GM23338 (cell line): ENCODE measurements at regions not wholly inside any gene's neighbourhood (a gene's known extent, or its start where the extent isn't known, plus 50 kb on each side); places are given as distances from the start of the nearest gene placed in this dataset.

ENCODE experiments used
- ATAC-seq: fragments of 200-7000 bp; cut with Tn5 transposase; 3 replicates; pipeline ENCODE4 v1.9.1; 2020
- DNase-seq: peaks from one replicate; pipeline ENCODE4 v3.0.0-alpha.2; 2015; ENCODE audit warnings: low spot score
- H2AFZ ChIP-seq: fragments of 200-600 bp; sonication (generic); 2 replicates; pipeline ENCODE4 v1.8.0; 2016; ENCODE audit warnings: antibody characterized with exemption, mild to moderate bottlenecking, moderate library complexity
- H3F3A ChIP-seq: fragments of 200-600 bp; sonication (generic); replicated peaks from 2 replicates; pipeline ENCODE4 v1.8.0; 2017; ENCODE audit warnings: antibody characterized with exemption, mixed run types, low read depth
- H3K27ac ChIP-seq: fragments of 200-600 bp; sonication (generic); 2 replicates; pipeline ENCODE4 v1.6.1; 2016; ENCODE audit warnings: low read depth
- H3K27me3 ChIP-seq: fragments of 200-600 bp; sonication (generic); 2 replicates; pipeline ENCODE4 v1.8.0; 2016; ENCODE audit warnings: mild to moderate bottlenecking, mixed run types, moderate library complexity; ENCODE audit not compliant: insufficient read depth
- H3K36me3 ChIP-seq: fragments of 200-600 bp; sonication (generic); 2 replicates; pipeline ENCODE4 v1.8.0; 2016; ENCODE audit warnings: mild to moderate bottlenecking; ENCODE audit not compliant: insufficient read depth
- H3K4me1 ChIP-seq: fragments of 200-600 bp; sonication (generic); 2 replicates; pipeline ENCODE4 v1.8.0; 2016; ENCODE audit warnings: mild to moderate bottlenecking, moderate library complexity; ENCODE audit not compliant: insufficient read depth
- H3K4me2 ChIP-seq: fragments of 200-600 bp; sonication (generic); 2 replicates; pipeline ENCODE4 v1.7.1; 2017; ENCODE audit warnings: mixed run types
- H3K4me3 ChIP-seq: fragments of 200-600 bp; sonication (generic); 2 replicates; pipeline ENCODE4 v1.6.1; 2016; ENCODE audit warnings: mixed run types
- H3K79me2 ChIP-seq: fragments of 200-600 bp; sonication (generic); replicated peaks from 2 replicates; pipeline ENCODE4 v1.8.0; 2017; ENCODE audit warnings: mild to moderate bottlenecking; ENCODE audit not compliant: insufficient read depth
- H3K9me2 ChIP-seq: fragments of 200-600 bp; sonication (generic); 2 replicates; pipeline ENCODE4 v1.8.0; 2017; ENCODE audit not compliant: insufficient read depth
- H4K20me1 ChIP-seq: fragments of 200-600 bp; sonication (generic); replicated peaks from 2 replicates; pipeline ENCODE4 v1.8.0; 2017; ENCODE audit warnings: mild to moderate bottlenecking; ENCODE audit not compliant: insufficient read depth
- H3K27ac Mint-ChIP-seq: 2 replicates; pipeline ENCODE4 v1.8.0; 2020; ENCODE audit warnings: inconsistent platforms, mild to moderate bottlenecking, moderate library complexity, mixed read lengths
- H3K27me3 Mint-ChIP-seq: 3 replicates; pipeline ENCODE4 v1.8.0; 2022; ENCODE audit warnings: low read depth, mild to moderate bottlenecking, moderate library complexity, mixed read lengths, inconsistent platforms; ENCODE audit not compliant: insufficient read depth, poor library complexity
- H3K36me3 Mint-ChIP-seq: 3 replicates; pipeline ENCODE4 v1.8.0; 2021; ENCODE audit warnings: low read depth, mild to moderate bottlenecking, inconsistent platforms, moderate library complexity, mixed read lengths
- H3K4me1 Mint-ChIP-seq: 3 replicates; pipeline ENCODE4 v1.8.0; 2020; ENCODE audit warnings: mild to moderate bottlenecking, inconsistent platforms, mixed read lengths
- H3K4me3 Mint-ChIP-seq: 3 replicates; pipeline ENCODE4 v1.8.0; 2021; ENCODE audit warnings: moderate library complexity, mild to moderate bottlenecking, inconsistent platforms, mixed read lengths
- H3K9me3 Mint-ChIP-seq: 3 replicates; pipeline ENCODE4 v1.8.0; 2020; ENCODE audit warnings: moderate library complexity, mild to moderate bottlenecking, inconsistent platforms, mixed read lengths
- CREB1 ChIP-seq: fragments of 250-450 bp; sonication (Bioruptor Pico); IDR thresholded peaks from 2 replicates; pipeline ENCODE4 v1.5.0; 2020; ENCODE audit warnings: low read depth, mild to moderate bottlenecking, moderate library complexity
- CTCF ChIP-seq, 2 experiments: fragments of 200-600 bp in 1 of 2; sonication (generic) in 1 of 2; conservative IDR thresholded peaks; 2 replicates each; pipeline versions ENCODE4 v1.5.1 to v1.6.1; 2016 to 2017; ENCODE audit warnings: antibody characterized with exemption in 2 of 2, low read depth in 2 of 2, mild to moderate bottlenecking in 2 of 2, moderate library complexity in 1 of 2
- ETS1 ChIP-seq: IDR thresholded peaks from 2 replicates; pipeline ENCODE4 v1.6.1; 2016; ENCODE audit warnings: antibody characterized with exemption
- EZH2 ChIP-seq: fragments of 200-600 bp; sonication (generic); IDR thresholded peaks from one replicate; pipeline ENCODE4 v1.8.0; 2017; ENCODE audit warnings: antibody characterized with exemption, mild to moderate bottlenecking, low read depth; ENCODE audit not compliant: unreplicated experiment
- EZH2phosphoT487 ChIP-seq: fragments of 200-600 bp; sonication (generic); IDR thresholded peaks from one replicate; pipeline ENCODE4 v1.8.1; 2018; ENCODE audit warnings: antibody characterized with exemption; ENCODE audit not compliant: unreplicated experiment
- JUNB ChIP-seq: IDR thresholded peaks from one replicate; pipeline ENCODE4 v1.6.1; 2016; ENCODE audit warnings: antibody characterized with exemption; ENCODE audit not compliant: unreplicated experiment
- NANOG ChIP-seq: IDR thresholded peaks from 2 replicates; pipeline ENCODE4 v1.6.1; 2016; ENCODE audit warnings: antibody characterized with exemption, borderline replicate concordance
- POLR2AphosphoS5 ChIP-seq: IDR thresholded peaks from 2 replicates; pipeline ENCODE4 v1.6.1; 2016; ENCODE audit warnings: antibody characterized with exemption, low read depth
- REST ChIP-seq: IDR thresholded peaks from one replicate; pipeline ENCODE4 v1.6.1; 2018; ENCODE audit warnings: antibody characterized with exemption; ENCODE audit not compliant: unreplicated experiment
- STAT1 ChIP-seq: IDR thresholded peaks from one replicate; pipeline ENCODE4 v1.6.1; 2016; ENCODE audit warnings: antibody characterized with exemption; ENCODE audit not compliant: unreplicated experiment
- ZNF114 ChIP-seq: fragments of 250-450 bp; sonication (Bioruptor Pico); IDR thresholded peaks from 2 replicates; pipeline ENCODE4 v1.5.0; 2020; ENCODE audit warnings: mild to moderate bottlenecking, moderate library complexity
- ZNF331 ChIP-seq: fragments of 250-450 bp; sonication (Bioruptor Pico); IDR thresholded peaks from 2 replicates; pipeline ENCODE4 v1.5.0; 2020; ENCODE audit warnings: low read depth, mild to moderate bottlenecking, moderate library complexity
- ZNF462 ChIP-seq: fragments of 250-450 bp; sonication (Bioruptor Pico); IDR thresholded peaks from 2 replicates; pipeline ENCODE4 v1.5.0; 2020; ENCODE audit warnings: mild to moderate bottlenecking, moderate library complexity

- ATAC-seq, result no peak
Observed at GRCh38 chr3:99128235-99128634, 226.7 kb upstream of the DCBLD2 start.

More at GRCh38 chr3:99128235-99128634, 226.7 kb upstream of the DCBLD2 start:
- Mint-ChIP-seq H3K9me3 (no peaks in the 10 kb centered on the region), H3K36me3 (no peaks in the 10 kb centered on the region), H3K4me3 (no peak overlapping the region), H3K27me3 (no peaks in the 10 kb centered on the region), H3K4me1 (no peaks in the 10 kb centered on the region), H3K27ac (no peak overlapping the region)
- no peak overlapping the region for H2AFZ ChIP-seq
- no peak for TF ChIP-seq EZH2phosphoT487
- no peak for TF ChIP-seq ZNF462 (CRISPR knock-in tag)
- TF ChIP-seq ZNF114 (CRISPR knock-in tag), result no peak
- TF ChIP-seq NANOG, result no peak
- no peak for TF ChIP-seq JUNB
- no peak for TF ChIP-seq REST
- TF ChIP-seq ETS1, result no peak
- no peak for TF ChIP-seq STAT1
- TF ChIP-seq CTCF (conservative IDR thresholded peaks at IDR 0.05; ENCODE audit: low read depth in 2 of 2), result no peak
- no peak for TF ChIP-seq CREB1 (CRISPR knock-in tag)
- no peak for TF ChIP-seq EZH2
- no peak for TF ChIP-seq POLR2AphosphoS5
- TF ChIP-seq ZNF331 (CRISPR knock-in tag), result no peak
- no peaks in the 10 kb centered on the region for H3F3A ChIP-seq
- H4K20me1 ChIP-seq, result no peaks in the 10 kb centered on the region
- no peak overlapping the region for H3K4me3 ChIP-seq
- H3K9me2 ChIP-seq, result no peaks in the 10 kb centered on the region; the same call in 1 of the 2 replicates
- H3K79me2 ChIP-seq, result no peaks in the 10 kb centered on the region
- no peak overlapping the region for H3K4me2 ChIP-seq
- H3K4me1 ChIP-seq, result no peaks in the 10 kb centered on the region
- H3K27me3 ChIP-seq, result no peaks in the 10 kb centered on the region
- no peak overlapping the region for H3K27ac ChIP-seq
- no peak for DNase-seq
- no peaks in the 10 kb centered on the region for H3K36me3 ChIP-seq
